HG03025 (cell line): ENCODE measurements at regions not wholly inside any gene's neighbourhood (a gene's known extent, or its start where the extent isn't known, plus 50 kb on each side); places are given as distances from the start of the nearest gene placed in this dataset.
"Not testable (repeated sequence)": the region's sequence is repeated elsewhere in the genome, so short reads cannot be mapped to it uniquely, and the experiment has no call there.

ENCODE experiments used
- ATAC-seq: cut with Tn5 transposase; IDR thresholded peaks from one replicate; pipeline ENCODE4 v1.9.1; 2021; ENCODE audit warnings: mild to moderate bottlenecking, moderate library complexity; ENCODE audit not compliant: unreplicated experiment, low FRiP score

GRCh38 chr12:30378307-30378706, 317.4 kb downstream of the IPO8 start:
- no peak for ATAC-seq

GRCh38 chr12:30364822-30365221, 330.8 kb downstream of the IPO8 start:
- no peak for ATAC-seq

- ATAC-seq: no peak
Observed at GRCh38 chr12:30361145-30361544, 334.5 kb downstream of the IPO8 start.

GRCh38 chr12:30358671-30359070, 337.0 kb downstream of the IPO8 start:
- no peak for ATAC-seq

GRCh38 chr12:30357766-30358490, 337.7 kb downstream of the IPO8 start:
- no peak for ATAC-seq

GRCh38 chr12:30345744-30346471, 349.8 kb downstream of the IPO8 start:
- no peak for ATAC-seq

- no peak for ATAC-seq
Observed at GRCh38 chr12:30330565-30330964, 365.1 kb downstream of the IPO8 start.

- no peak for ATAC-seq
Observed at GRCh38 chr12:30329281-30329680, 366.4 kb downstream of the IPO8 start.

GRCh38 chr12:30323008-30323407, 372.7 kb downstream of the IPO8 start:
- ATAC-seq: no peak

- ATAC-seq: no peak
Observed at GRCh38 chr12:30320561-30320960, 375.1 kb downstream of the IPO8 start.

GRCh38 chr12:30314506-30315100, 381.1 kb downstream of the IPO8 start:
- ATAC-seq: no peak

- ATAC-seq: no peak
Observed at GRCh38 chr12:30308010-30308717, 387.5 kb downstream of the IPO8 start.

GRCh38 chr12:30304528-30304927, 391.1 kb downstream of the IPO8 start:
- no peak for ATAC-seq

- ATAC-seq: no peak
Observed at GRCh38 chr12:30301291-30301690, 394.4 kb downstream of the IPO8 start.

- ATAC-seq: no peak
Observed at GRCh38 chr12:30296486-30296885, 399.2 kb downstream of the IPO8 start.

GRCh38 chr12:30286345-30286926, 409.2 kb downstream of the IPO8 start:
- ATAC-seq: no peak

- no peak for ATAC-seq
Observed at GRCh38 chr12:30278401-30278800, 417.3 kb downstream of the IPO8 start.

- ATAC-seq: not testable (repeated sequence)
Observed at GRCh38 chr12:30272515-30272914, 423.2 kb downstream of the IPO8 start.

GRCh38 chr12:30269496-30269895, 426.2 kb downstream of the IPO8 start:
- no peak for ATAC-seq

- ATAC-seq: no peak
Observed at GRCh38 chr12:30268041-30268440, 427.6 kb downstream of the IPO8 start.

GRCh38 chr12:30263434-30263833, 432.2 kb downstream of the IPO8 start:
- no peak for ATAC-seq
